ENCODE measurements at regions not wholly inside any gene's neighbourhood (a gene's known extent, or its start where the extent isn't known, plus 50 kb on each side); places are given as distances from the start of the nearest gene placed in this dataset.

- TF ChIP-seq CTCF (conservative IDR thresholded peaks at IDR 0.05; ENCODE audit: low read length) (no peak), EZH2phosphoT487 (IDR thresholded peaks at IDR 0.05; ENCODE audit: borderline replicate concordance) (no peak)
These were observed 108.7 kb downstream of the GPX5 start for GRCh38 chr6:28634411-28634760.
